UCSD-AML1 (cell line): ENCODE measurements at regions not wholly inside any gene's neighbourhood (a gene's known extent, or its start where the extent isn't known, plus 50 kb on each side); places are given as distances from the start of the nearest gene placed in this dataset.
"Not testable (repeated sequence)": the region's sequence is repeated elsewhere in the genome, so short reads cannot be mapped to it uniquely, and the experiment has no call there.

Experiments used
- DNase-seq: peaks from one replicate; lab custom pipeline; 2025; ENCODE audit not compliant: unreplicated experiment; lab: John Stamatoyannopoulos, UW

GRCh38 chr11:104776501-104777170, 121.6 kb downstream of the CASP12 start:
- DNase-seq: no peak

GRCh38 chr11:104774578-104774977, 123.7 kb downstream of the CASP12 start:
- no peak for DNase-seq

- no peak for DNase-seq
These were observed 125.4 kb downstream of the CASP12 start for GRCh38 chr11:104772806-104773241.

- no peak for DNase-seq
These were observed 126.5 kb downstream of the CASP12 start for GRCh38 chr11:104771763-104772162.

GRCh38 chr11:104771046-104771445, 127.2 kb downstream of the CASP12 start:
- DNase-seq: not testable (repeated sequence)

- DNase-seq: no peak
These were observed 132.7 kb downstream of the CASP12 start for GRCh38 chr11:104765401-104766095.

- no peak for DNase-seq
These were observed 133.6 kb downstream of the CASP12 start for GRCh38 chr11:104764710-104765045.

- no peak for DNase-seq
These were observed 134.1 kb downstream of the CASP12 start for GRCh38 chr11:104763930-104764709.

GRCh38 chr11:104761511-104761910, 136.7 kb downstream of the CASP12 start:
- DNase-seq: no peak

- no peak for DNase-seq
These were observed 138.8 kb downstream of the CASP12 start for GRCh38 chr11:104759464-104759863.

- DNase-seq: no peak
These were observed 159.3 kb downstream of the CASP12 start for GRCh38 chr11:104738918-104739317.

- DNase-seq: no peak
These were observed 160.1 kb downstream of the CASP12 start for GRCh38 chr11:104738208-104738607.

- no peak for DNase-seq
These were observed 161.8 kb downstream of the CASP12 start for GRCh38 chr11:104736502-104736901.

- DNase-seq: no peak
These were observed 163.3 kb downstream of the CASP12 start for GRCh38 chr11:104734998-104735397.

- no peak for DNase-seq
These were observed 166.4 kb downstream of the CASP12 start for GRCh38 chr11:104731890-104732289.

GRCh38 chr11:104728927-104729326, 169.3 kb downstream of the CASP12 start:
- DNase-seq: no peak

GRCh38 chr11:104727768-104728167, 170.5 kb downstream of the CASP12 start:
- DNase-seq: peak; percentile 6

GRCh38 chr11:104727095-104727494, 171.2 kb downstream of the CASP12 start:
- no peak for DNase-seq

- DNase-seq: no peak
These were observed 172.4 kb downstream of the CASP12 start for GRCh38 chr11:104725796-104726408.

GRCh38 chr11:104713401-104713800, 184.9 kb downstream of the CASP12 start:
- no peak for DNase-seq

GRCh38 chr11:104705490-104706190, 192.6 kb downstream of the CASP12 start:
- DNase-seq: peak; percentile 55
